OCI-LY3 (cell line): ENCODE measurements at regions not wholly inside any gene's neighbourhood (a gene's known extent, or its start where the extent isn't known, plus 50 kb on each side); places are given as distances from the start of the nearest gene placed in this dataset.

Experiments
- H2AFZ ChIP-seq: fragments of 200-600, 300-600 bp; shearing (Covaris generic); 2 replicates; pipeline ENCODE4 v1.6.0; 2014; ENCODE audit warnings: antibody characterized with exemption, low read depth, low read length
- H3K27ac ChIP-seq: fragments of 200-600, 300-600 bp; sonication (generic); 2 replicates; pipeline ENCODE4 v1.5.1; 2014; ENCODE audit warnings: mild to moderate bottlenecking, low read length, moderate library complexity, mixed read lengths
- H3K27me3 ChIP-seq: fragments of 200-600, 300-600 bp; sonication (generic); 2 replicates; pipeline ENCODE4 v1.6.1; 2014; ENCODE audit warnings: low read depth, low read length, mixed read lengths
- H3K36me3 ChIP-seq: fragments of 200-600, 300-600 bp; sonication (generic); replicated peaks from 2 replicates; pipeline ENCODE3; 2014; ENCODE audit warnings: low read depth, low read length, mixed read lengths
- H3K4me1 ChIP-seq: fragments of 300-600, 200-600 bp; sonication (generic); 2 replicates; pipeline ENCODE4 v1.6.1; 2014; ENCODE audit warnings: low read length, mixed read lengths
- H3K4me2 ChIP-seq: fragments of 200-600, 300-600 bp; sonication (generic); 2 replicates; pipeline ENCODE4 v1.6.1; 2014; ENCODE audit warnings: low read length, mixed read lengths
- H3K4me3 ChIP-seq: fragments of 300-600, 200-600 bp; sonication (generic); 2 replicates; pipeline ENCODE4 v1.5.1; 2014; ENCODE audit warnings: antibody characterized with exemption, mild to moderate bottlenecking, low read length, moderate library complexity
- H3K79me2 ChIP-seq: fragments of 300-600, 200-600 bp; shearing (Covaris generic); 2 replicates; pipeline ENCODE4 v1.6.1; 2014; ENCODE audit warnings: mild to moderate bottlenecking, low read length, mixed read lengths
- H3K9ac ChIP-seq: fragments of 300-600, 200-600 bp; shearing (Covaris generic); 2 replicates; pipeline ENCODE4 v1.6.0; 2014; ENCODE audit warnings: mild to moderate bottlenecking, low read length, moderate library complexity
- H3K9me3 ChIP-seq: fragments of 200-600, 300-600 bp; shearing (Covaris generic); 2 replicates; pipeline ENCODE4 v1.6.1; 2014; ENCODE audit warnings: low read length, mixed read lengths; ENCODE audit not compliant: insufficient read depth
- H4K20me1 ChIP-seq: fragments of 200-600, 300-600 bp; sonication (generic); 2 replicates; pipeline ENCODE4 v1.6.1; 2016; ENCODE audit warnings: low read length, mixed read lengths; ENCODE audit not compliant: insufficient read depth
- EZH2phosphoT487 ChIP-seq: fragments of 200-600 bp; shearing (Covaris generic); IDR thresholded peaks from 2 replicates; pipeline ENCODE4 v1.6.1; 2018; ENCODE audit warnings: antibody characterized with exemption, mixed run types, low read depth
- TF ChIP-seq, protein P1 (sequence below): fragments of 200-600, 300-600 bp; sonication (generic); IDR thresholded peaks from 2 replicates; pipeline ENCODE4 v1.5.1; 2014; ENCODE audit warnings: antibody characterized with exemption, low read length, low read depth

DNA sequence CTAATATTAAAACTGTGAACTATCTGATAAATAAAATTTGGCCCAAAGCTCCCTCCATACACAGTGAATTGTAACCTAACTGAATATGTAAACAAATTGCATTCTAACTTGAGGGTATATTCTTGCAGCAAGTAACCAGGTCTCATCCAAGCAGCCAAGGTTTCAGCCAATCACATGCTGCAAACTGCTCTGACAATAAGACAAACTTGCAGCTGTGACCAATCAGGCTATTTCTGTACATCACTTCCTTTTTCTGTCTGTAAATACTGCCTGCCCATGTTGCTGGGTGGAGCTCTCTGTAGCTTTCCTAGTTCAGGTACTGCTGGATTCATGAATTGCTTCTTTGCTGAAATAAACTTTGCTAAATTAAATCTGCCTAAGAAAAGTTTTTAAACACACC is 499.0 kb downstream of the GALC start:
- H4K20me1 ChIP-seq: no peaks in the 10 kb centered on the region
- H3K9me3 ChIP-seq: no peaks in the 10 kb centered on the region
- H3K4me2 ChIP-seq: no peak overlapping the region
- no peak overlapping the region for H3K4me3 ChIP-seq
- TF ChIP-seq, protein P1, sequence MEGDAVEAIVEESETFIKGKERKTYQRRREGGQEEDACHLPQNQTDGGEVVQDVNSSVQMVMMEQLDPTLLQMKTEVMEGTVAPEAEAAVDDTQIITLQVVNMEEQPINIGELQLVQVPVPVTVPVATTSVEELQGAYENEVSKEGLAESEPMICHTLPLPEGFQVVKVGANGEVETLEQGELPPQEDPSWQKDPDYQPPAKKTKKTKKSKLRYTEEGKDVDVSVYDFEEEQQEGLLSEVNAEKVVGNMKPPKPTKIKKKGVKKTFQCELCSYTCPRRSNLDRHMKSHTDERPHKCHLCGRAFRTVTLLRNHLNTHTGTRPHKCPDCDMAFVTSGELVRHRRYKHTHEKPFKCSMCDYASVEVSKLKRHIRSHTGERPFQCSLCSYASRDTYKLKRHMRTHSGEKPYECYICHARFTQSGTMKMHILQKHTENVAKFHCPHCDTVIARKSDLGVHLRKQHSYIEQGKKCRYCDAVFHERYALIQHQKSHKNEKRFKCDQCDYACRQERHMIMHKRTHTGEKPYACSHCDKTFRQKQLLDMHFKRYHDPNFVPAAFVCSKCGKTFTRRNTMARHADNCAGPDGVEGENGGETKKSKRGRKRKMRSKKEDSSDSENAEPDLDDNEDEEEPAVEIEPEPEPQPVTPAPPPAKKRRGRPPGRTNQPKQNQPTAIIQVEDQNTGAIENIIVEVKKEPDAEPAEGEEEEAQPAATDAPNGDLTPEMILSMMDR: no peak
- no peak for TF ChIP-seq EZH2phosphoT487
- H2AFZ ChIP-seq: no peak overlapping the region
- H3K27me3 ChIP-seq: no peaks in the 10 kb centered on the region
- no peak overlapping the region for H3K27ac ChIP-seq
- no peaks in the 10 kb centered on the region for H3K36me3 ChIP-seq
- no peaks in the 10 kb centered on the region for H3K79me2 ChIP-seq
- H3K9ac ChIP-seq: no peak overlapping the region
- H3K4me1 ChIP-seq: no peaks in the 10 kb centered on the region

- H3K27me3 ChIP-seq: no peaks in the 10 kb centered on the region
- TF ChIP-seq, protein P1: no peak
- no peak for TF ChIP-seq EZH2phosphoT487
- no peaks in the 10 kb centered on the region for H3K36me3 ChIP-seq
- H4K20me1 ChIP-seq: no peaks in the 10 kb centered on the region
- H3K27ac ChIP-seq: no peak overlapping the region
- no peak overlapping the region for H2AFZ ChIP-seq
- H3K9ac ChIP-seq: no peak overlapping the region
- no peaks in the 10 kb centered on the region for H3K79me2 ChIP-seq
- no peaks in the 10 kb centered on the region for H3K9me3 ChIP-seq
- no peak overlapping the region for H3K4me2 ChIP-seq
- no peaks in the 10 kb centered on the region for H3K4me1 ChIP-seq
- no peak overlapping the region for H3K4me3 ChIP-seq
Measured at GRCh38 chr14:87492561-87492960, 500.4 kb downstream of the GALC start.

DNA sequence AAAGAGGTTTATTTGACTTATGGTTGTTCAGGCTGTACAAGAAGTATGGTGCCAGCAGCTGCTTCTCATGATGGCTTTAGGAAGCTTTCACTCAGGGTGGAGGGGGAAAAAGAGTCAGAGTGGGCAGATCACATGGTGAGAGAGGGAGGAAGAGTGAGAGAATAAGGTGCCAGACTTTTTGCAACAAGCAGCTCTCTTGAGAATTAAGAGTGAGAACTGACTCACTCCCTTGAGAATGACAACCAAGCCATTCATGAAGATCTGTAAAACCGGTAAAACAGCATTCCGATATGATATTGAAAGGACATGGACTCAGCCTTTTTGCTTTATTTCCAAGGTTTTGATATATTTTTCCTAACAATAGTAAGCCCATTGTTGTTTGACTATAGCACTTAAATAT is 501.2 kb downstream of the GALC start:
- H3K4me2 ChIP-seq: no peak overlapping the region
- TF ChIP-seq, protein P1: no peak
- no peak for TF ChIP-seq EZH2phosphoT487
- H4K20me1 ChIP-seq: no peaks in the 10 kb centered on the region
- no peaks in the 10 kb centered on the region for H3K27me3 ChIP-seq
- H3K4me1 ChIP-seq: no peaks in the 10 kb centered on the region
- H3K4me3 ChIP-seq: no peak overlapping the region
- H3K79me2 ChIP-seq: no peaks in the 10 kb centered on the region
- H2AFZ ChIP-seq: no peak overlapping the region
- no peaks in the 10 kb centered on the region for H3K9me3 ChIP-seq
- H3K36me3 ChIP-seq: no peaks in the 10 kb centered on the region
- no peak overlapping the region for H3K9ac ChIP-seq
- H3K27ac ChIP-seq: no peak overlapping the region

DNA sequence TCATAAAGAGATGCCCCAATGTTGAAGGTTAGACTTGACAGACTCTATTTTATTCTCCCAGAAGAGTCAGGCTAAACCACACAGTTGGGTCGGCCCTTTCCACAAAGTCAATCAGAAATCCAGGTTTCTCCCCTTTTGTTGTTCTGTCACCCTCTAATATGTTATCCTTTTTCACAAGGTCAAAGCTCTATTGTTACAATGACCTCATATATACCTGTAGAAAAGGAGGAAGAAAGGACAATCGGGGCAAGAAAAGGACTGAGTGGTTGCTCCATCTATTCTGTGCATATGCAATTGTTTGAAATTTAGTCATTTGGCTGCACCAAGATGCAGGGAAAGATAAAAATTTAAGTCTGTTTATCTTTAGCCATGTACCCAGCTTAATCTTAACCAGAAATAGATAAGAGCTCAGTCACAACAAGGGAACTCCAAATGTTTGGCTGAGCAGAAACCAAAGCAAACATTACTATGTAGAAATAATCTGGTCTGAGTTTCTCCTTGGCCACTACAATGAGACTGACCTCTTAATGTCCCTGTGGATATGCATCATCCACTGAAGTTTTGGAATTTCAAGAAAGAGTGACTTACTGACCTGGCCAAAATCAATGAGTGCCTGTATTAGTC is 503.7 kb downstream of the GALC start:
- no peaks in the 10 kb centered on the region for H3K4me1 ChIP-seq
- no peak for TF ChIP-seq EZH2phosphoT487
- TF ChIP-seq, protein P1: no peak
- no peaks in the 10 kb centered on the region for H3K9me3 ChIP-seq
- no peak overlapping the region for H3K9ac ChIP-seq
- H3K27ac ChIP-seq: no peak overlapping the region
- H3K36me3 ChIP-seq: no peaks in the 10 kb centered on the region
- no peak overlapping the region for H2AFZ ChIP-seq
- H3K4me3 ChIP-seq: no peak overlapping the region
- no peaks in the 10 kb centered on the region for H4K20me1 ChIP-seq
- H3K4me2 ChIP-seq: no peak overlapping the region
- H3K27me3 ChIP-seq: no peaks in the 10 kb centered on the region
- no peaks in the 10 kb centered on the region for H3K79me2 ChIP-seq
